Astrocyte (in vitro differentiated cells and primary cell): ENCODE measurements at regions not wholly inside any gene's neighbourhood (a gene's known extent, or its start where the extent isn't known, plus 50 kb on each side); places are given as distances from the start of the nearest gene placed in this dataset.

ENCODE experiments used
- DNase-seq: peaks from one replicate; pipeline ENCODE4 v3.0.0-alpha.2; 2010; ENCODE audit warnings: low read depth
- FAIRE-seq: peaks from 2 replicates; lab custom pipeline; 2011; peaks lifted over from hg19 to GRCh38; lab: Jason Lieb, UNC
- H2AFZ ChIP-seq: 2 replicates; pipeline ENCODE4 v1.6.0; 2012; ENCODE audit warnings: low read depth, low read length, inconsistent platforms
- H3K27ac ChIP-seq: 2 replicates; pipeline ENCODE4 v1.5.1; 2011; ENCODE audit warnings: low read depth, low read length, inconsistent platforms
- H3K27me3 ChIP-seq: 2 replicates; pipeline ENCODE4 v1.6.0; 2011; ENCODE audit warnings: low read length, inconsistent platforms; ENCODE audit not compliant: insufficient read depth
- H3K36me3 ChIP-seq: 2 replicates; pipeline ENCODE4 v1.5.1; 2011; ENCODE audit warnings: low read length, inconsistent platforms; ENCODE audit not compliant: insufficient read depth
- H3K4me1 ChIP-seq: 2 replicates; pipeline ENCODE4 v1.5.1; 2011; ENCODE audit warnings: low read length, inconsistent platforms; ENCODE audit not compliant: insufficient read depth
- H3K4me2 ChIP-seq: 2 replicates; pipeline ENCODE4 v1.6.0; 2012; ENCODE audit warnings: low read length, inconsistent platforms
- H3K4me3 ChIP-seq: 2 replicates; pipeline ENCODE4 v1.5.1; 2011; ENCODE audit warnings: low read depth, mild to moderate bottlenecking, low read length, inconsistent platforms; ENCODE audit not compliant: insufficient read depth
- H3K79me2 ChIP-seq: 2 replicates; pipeline ENCODE4 v1.6.0; 2012; ENCODE audit warnings: mild to moderate bottlenecking, low read length, inconsistent platforms; ENCODE audit not compliant: insufficient read depth
- H3K9ac ChIP-seq: 2 replicates; pipeline ENCODE4 v1.6.0; 2012; ENCODE audit warnings: mild to moderate bottlenecking, low read length, inconsistent platforms
- H3K9me3 ChIP-seq: 2 replicates; pipeline ENCODE4 v1.5.1; 2012; ENCODE audit warnings: low read depth, mild to moderate bottlenecking, low read length, inconsistent platforms; ENCODE audit not compliant: insufficient read depth
- H4K20me1 ChIP-seq: 2 replicates; pipeline ENCODE4 v1.6.0; 2012; ENCODE audit warnings: low read length, inconsistent platforms; ENCODE audit not compliant: insufficient read depth
- H3K27ac Mint-ChIP-seq: one replicate; pipeline ENCODE4 v1.8.0; 2021; ENCODE audit warnings: mild to moderate bottlenecking, mixed read lengths; ENCODE audit not compliant: unreplicated experiment
- H3K27me3 Mint-ChIP-seq: one replicate; pipeline ENCODE4 v1.8.0; 2021; ENCODE audit warnings: low read depth, mixed read lengths; ENCODE audit not compliant: unreplicated experiment
- H3K36me3 Mint-ChIP-seq: one replicate; pipeline ENCODE4 v1.8.0; 2021; ENCODE audit warnings: low read depth, mixed read lengths; ENCODE audit not compliant: unreplicated experiment
- H3K4me1 Mint-ChIP-seq: one replicate; pipeline ENCODE4 v1.8.0; 2021; ENCODE audit warnings: low read depth, mixed read lengths; ENCODE audit not compliant: unreplicated experiment
- H3K4me3 Mint-ChIP-seq: one replicate; pipeline ENCODE4 v1.8.0; 2021; ENCODE audit warnings: mild to moderate bottlenecking, moderate library complexity, mixed read lengths; ENCODE audit not compliant: unreplicated experiment
- H3K9me3 Mint-ChIP-seq: one replicate; pipeline ENCODE4 v1.8.0; 2021; ENCODE audit warnings: mild to moderate bottlenecking, mixed read lengths; ENCODE audit not compliant: unreplicated experiment
- CTCF ChIP-seq: IDR thresholded peaks from 2 replicates; pipeline ENCODE4 v1.5.1; 2011; ENCODE audit warnings: low read depth, mild to moderate bottlenecking, inconsistent platforms, low read length, moderate library complexity; ENCODE audit not compliant: insufficient read depth
- EZH2 ChIP-seq: IDR thresholded peaks from 2 replicates; pipeline ENCODE4 v1.6.1; 2012; ENCODE audit warnings: mild to moderate bottlenecking, low read length, inconsistent platforms; ENCODE audit not compliant: insufficient read depth

GRCh38 chr13:105863300-105863920 is 672.1 kb downstream of the EFNB2 start:
- Histone ChIP-seq H3K4me2 (no peak overlapping the region), H3K9me3 (no peaks in the 10 kb centered on the region), H2AFZ (no peak overlapping the region), H3K4me3 (no peak overlapping the region), H3K9ac (no peak overlapping the region), H3K79me2 (no peaks in the 10 kb centered on the region), H3K27me3 (no peaks in the 10 kb centered on the region), H3K4me1 (no peaks in the 10 kb centered on the region), H4K20me1 (no peaks in the 10 kb centered on the region), H3K27ac (no peak overlapping the region), H3K36me3 (no peaks in the 10 kb centered on the region)
- Mint-ChIP-seq H3K27ac (no peak overlapping the region), H3K4me3 (no peak overlapping the region), H3K36me3 (no peaks in the 10 kb centered on the region), H3K4me1 (no peaks in the 10 kb centered on the region), H3K9me3 (no peaks in the 10 kb centered on the region), H3K27me3 (no peaks in the 10 kb centered on the region)
- DNase-seq (no peak), FAIRE-seq (no peak)
- no peak for TF ChIP-seq CTCF
- no peak for TF ChIP-seq EZH2

- Histone ChIP-seq H4K20me1 (no peaks in the 10 kb centered on the region), H3K79me2 (no peaks in the 10 kb centered on the region), H2AFZ (no peak overlapping the region), H3K9me3 (no peaks in the 10 kb centered on the region), H3K27me3 (no peaks in the 10 kb centered on the region), H3K4me3 (no peak overlapping the region), H3K4me1 (peaks cover 13% of the 10 kb centered on the region), H3K36me3 (no peaks in the 10 kb centered on the region), H3K4me2 (no peak overlapping the region), H3K9ac (no peak overlapping the region), H3K27ac (no peak overlapping the region)
- Mint-ChIP-seq H3K27ac (no peak overlapping the region), H3K36me3 (no peaks in the 10 kb centered on the region), H3K4me3 (no peak overlapping the region), H3K27me3 (no peaks in the 10 kb centered on the region), H3K9me3 (no peaks in the 10 kb centered on the region), H3K4me1 (peaks cover 3% of the 10 kb centered on the region)
- DNase-seq (peak; percentile 8), FAIRE-seq (no peak)
- TF ChIP-seq EZH2: no peak
- TF ChIP-seq CTCF: no peak
These were observed 687.0 kb downstream of the EFNB2 start for GRCh38 chr13:105848494-105848893.

GRCh38 chr13:105847527-105848291 is 687.8 kb downstream of the EFNB2 start:
- TF ChIP-seq EZH2 (no peak), CTCF (no peak)
- Mint-ChIP-seq H3K4me3 (no peak overlapping the region), H3K36me3 (no peaks in the 10 kb centered on the region), H3K9me3 (no peaks in the 10 kb centered on the region), H3K27ac (no peak overlapping the region), H3K4me1 (peaks cover 3% of the 10 kb centered on the region), H3K27me3 (no peaks in the 10 kb centered on the region)
- Histone ChIP-seq H3K79me2 (no peaks in the 10 kb centered on the region), H4K20me1 (no peaks in the 10 kb centered on the region), H3K4me3 (peak overlapping the region; percentile 21), H2AFZ (no peak overlapping the region), H3K4me1 (peaks cover 13% of the 10 kb centered on the region), H3K9me3 (no peaks in the 10 kb centered on the region), H3K9ac (no peak overlapping the region), H3K4me2 (peak overlapping the region; percentile 66), H3K27ac (no peak overlapping the region), H3K27me3 (no peaks in the 10 kb centered on the region), H3K36me3 (no peaks in the 10 kb centered on the region)
- peak; percentile 88 for DNase-seq
- no peak for FAIRE-seq
